MCF 10A (cell line): ENCODE measurements at regions not wholly inside any gene's neighbourhood (a gene's known extent, or its start where the extent isn't known, plus 50 kb on each side); places are given as distances from the start of the nearest gene placed in this dataset.

Experiments used
- BruUV-seq: library from RNA; stranded (reverse); fragments of 400-500 nt; replicated peaks from 2 replicates; lab custom pipeline; 2021; lab: Mats Ljungman, UMichigan
- CTCF ChIA-PET: fragments of 300-600 bp; sonication (Branson Sonifier 250); formaldehyde crosslinking; extraction: SDS; loops from one replicate; lab custom pipeline; 2021; ENCODE audit warnings: antibody characterized with exemption, inconsistent platforms; lab: Yijun Ruan, JAX
- POLR2A ChIA-PET: fragments of 300-600, 350-650 bp; sonication (Branson Sonifier 250); formaldehyde crosslinking; extraction: SDS; loops from one replicate; lab custom pipeline; 2020; ENCODE audit warnings: antibody characterized with exemption, inconsistent platforms; lab: Yijun Ruan, JAX
- DNase-seq: peaks from one replicate; pipeline ENCODE4 v3.0.0-alpha.2; 2018; ENCODE audit not compliant: unreplicated experiment
- H3K27ac Mint-ChIP-seq: one replicate; pipeline ENCODE4 v1.8.0; 2022; ENCODE audit warnings: mild to moderate bottlenecking, low read depth, mixed read lengths; ENCODE audit not compliant: unreplicated experiment
- H3K27me3 Mint-ChIP-seq: one replicate; pipeline ENCODE4 v1.8.0; 2022; ENCODE audit warnings: mixed read lengths; ENCODE audit not compliant: insufficient read depth, unreplicated experiment
- H3K36me3 Mint-ChIP-seq: one replicate; pipeline ENCODE4 v1.8.0; 2022; ENCODE audit warnings: mild to moderate bottlenecking, moderate library complexity, mixed read lengths; ENCODE audit not compliant: insufficient read depth, unreplicated experiment
- H3K4me1 Mint-ChIP-seq: one replicate; pipeline ENCODE4 v1.8.0; 2022; ENCODE audit warnings: mixed read lengths; ENCODE audit not compliant: insufficient read depth, unreplicated experiment
- H3K4me3 Mint-ChIP-seq: one replicate; pipeline ENCODE4 v1.8.0; 2022; ENCODE audit warnings: mild to moderate bottlenecking, moderate library complexity, mixed read lengths; ENCODE audit not compliant: unreplicated experiment
- H3K9me3 Mint-ChIP-seq: one replicate; pipeline ENCODE4 v1.8.0; 2022; ENCODE audit warnings: mixed read lengths; ENCODE audit not compliant: unreplicated experiment
- CTCF ChIP-seq: fragments of 200-600 bp; IDR thresholded peaks from one replicate; pipeline ENCODE4 v1.8.0; 2022; ENCODE audit warnings: antibody characterized with exemption, mild to moderate bottlenecking; ENCODE audit not compliant: unreplicated experiment
- intact Hi-C: fragments of 100-400 bp; cut with micrococcal nuclease; formaldehyde crosslinking; loops from 2 replicates; pipeline ENCODE4 v1.14.1; 2022

GRCh38 chr7:145959981-145960380 lies 156.6 kb upstream of the CNTNAP2 start:
- BruUV-seq = no TSS peak
- Mint-ChIP-seq H3K9me3 (no peaks in the 10 kb centered on the region), H3K4me1 (no peaks in the 10 kb centered on the region), H3K36me3 (no peaks in the 10 kb centered on the region), H3K27ac (no peak overlapping the region), H3K4me3 (no peak overlapping the region), H3K27me3 (no peaks in the 10 kb centered on the region)
- CTCF ChIA-PET = no interaction called here
- intact Hi-C loops = no loop called here
- TF ChIP-seq CTCF = no peak
- no peak for DNase-seq
- POLR2A ChIA-PET = no interaction called here

- BruUV-seq = no TSS peak
- ChIA-PET POLR2A (interaction anchor here (0.8 kb wide), 1 partner anchor 17 kb away, joined by 3 read pairs; no protein-coding TSS in a partner anchor), CTCF (no interaction called here)
- no peaks in the 10 kb centered on the region for H3K9me3 Mint-ChIP-seq
- H3K27me3 Mint-ChIP-seq = no peaks in the 10 kb centered on the region
- H3K4me1 Mint-ChIP-seq = no peaks in the 10 kb centered on the region
- H3K27ac Mint-ChIP-seq = no peak overlapping the region
- H3K4me3 Mint-ChIP-seq = no peak overlapping the region
- H3K36me3 Mint-ChIP-seq = no peaks in the 10 kb centered on the region
- DNase-seq = no peak
- intact Hi-C loops = no loop called here
- no peak for TF ChIP-seq CTCF
These were observed 159.3 kb upstream of the CNTNAP2 start for GRCh38 chr7:145957160-145957890.

- intact Hi-C loops = no loop called here
- ChIA-PET CTCF (interaction anchor here (0.6 kb wide), 1 partner anchor 61 kb away, joined by 3 read pairs; no protein-coding TSS in a partner anchor), POLR2A (no interaction called here)
- Mint-ChIP-seq H3K4me1 (no peaks in the 10 kb centered on the region), H3K4me3 (no peak overlapping the region), H3K9me3 (no peaks in the 10 kb centered on the region), H3K27me3 (no peaks in the 10 kb centered on the region), H3K36me3 (no peaks in the 10 kb centered on the region), H3K27ac (no peak overlapping the region)
- DNase-seq = no peak
- no TSS peak for BruUV-seq
- TF ChIP-seq CTCF = no peak
These were observed 165.0 kb upstream of the CNTNAP2 start for GRCh38 chr7:145951566-145951965.

- Mint-ChIP-seq H3K36me3 (peaks cover 4% of the 10 kb centered on the region), H3K9me3 (peaks cover 7% of the 10 kb centered on the region), H3K4me3 (no peak overlapping the region), H3K4me1 (no peaks in the 10 kb centered on the region), H3K27ac (no peak overlapping the region), H3K27me3 (no peaks in the 10 kb centered on the region)
- ChIA-PET POLR2A (no interaction called here), CTCF (no interaction called here)
- peak; percentile 3 for DNase-seq
- intact Hi-C loops = no loop called here
- BruUV-seq = no TSS peak
- TF ChIP-seq CTCF = no peak
These were observed 187.7 kb upstream of the CNTNAP2 start for GRCh38 chr7:145928937-145929336.
